Omental fat pad (tissue), 3 donors: ENCODE measurements at regions not wholly inside any gene's neighbourhood (a gene's known extent, or its start where the extent isn't known, plus 50 kb on each side); places are given as distances from the start of the nearest gene placed in this dataset.

ENCODE experiments used
- ATAC-seq: fragments of 150-250 bp; one replicate; pipeline ENCODE4 v1.9.1; 2016; ENCODE audit warnings: mild to moderate bottlenecking, moderate library complexity; ENCODE audit not compliant: low FRiP score
- DNase-seq: peaks from one replicate; pipeline ENCODE4 v3.0.0-alpha.2; 2019; ENCODE audit warnings: low spot score
- CTCF ChIP-seq, 3 donors: fragments of 450-650 bp; IDR thresholded peaks; one replicate each; pipeline ENCODE4 v1.5.1; 2016 to 2017; ENCODE audit warnings: antibody characterized with exemption in 3 of 3, mild to moderate bottlenecking in 3 of 3, moderate library complexity in 2 of 3

- ATAC-seq (no peak), DNase-seq (no peak)
- no peak for TF ChIP-seq CTCF (IDR thresholded peaks at IDR 0.05)
Measured at GRCh38 chr3:164550857-164551256, 527.4 kb downstream of the SI start.

- TF ChIP-seq CTCF (IDR thresholded peaks at IDR 0.05), result no peak
- ATAC-seq (no peak), DNase-seq (no peak)
Measured at GRCh38 chr3:164539215-164539614, 539.1 kb downstream of the SI start.

GRCh38 chr3:164537485-164537884 is 540.8 kb downstream of the SI start:
- ATAC-seq (no peak), DNase-seq (no peak)
- TF ChIP-seq CTCF (IDR thresholded peaks at IDR 0.05), result no peak

- ATAC-seq (no peak), DNase-seq (no peak)
- no peak for TF ChIP-seq CTCF (IDR thresholded peaks at IDR 0.05)
Measured at GRCh38 chr3:164533275-164533674, 545.0 kb downstream of the SI start.

GRCh38 chr3:164526250-164526649 is 552.0 kb downstream of the SI start:
- DNase-seq, result no peak
- ATAC-seq, result no peak

GRCh38 chr3:164524201-164524600 is 554.1 kb downstream of the SI start:
- DNase-seq (no peak), ATAC-seq (no peak)
- TF ChIP-seq CTCF (IDR thresholded peaks at IDR 0.05), result no peak

More at GRCh38 chr3:164526250-164526649, 552.0 kb downstream of the SI start:
- TF ChIP-seq CTCF (IDR thresholded peaks at IDR 0.05), result no peak

GRCh38 chr3:164522073-164522763 is 556.1 kb downstream of the SI start:
- ATAC-seq (no peak), DNase-seq (no peak)
- TF ChIP-seq CTCF (IDR thresholded peaks at IDR 0.05), result no peak
